ENCODE measurements at regions not wholly inside any gene's neighbourhood (a gene's known extent, or its start where the extent isn't known, plus 50 kb on each side); places are given as distances from the start of the nearest gene placed in this dataset.
"Not testable (repeated sequence)": the region's sequence is repeated elsewhere in the genome, so short reads cannot be mapped to it uniquely, and the experiment has no call there.

DNA sequence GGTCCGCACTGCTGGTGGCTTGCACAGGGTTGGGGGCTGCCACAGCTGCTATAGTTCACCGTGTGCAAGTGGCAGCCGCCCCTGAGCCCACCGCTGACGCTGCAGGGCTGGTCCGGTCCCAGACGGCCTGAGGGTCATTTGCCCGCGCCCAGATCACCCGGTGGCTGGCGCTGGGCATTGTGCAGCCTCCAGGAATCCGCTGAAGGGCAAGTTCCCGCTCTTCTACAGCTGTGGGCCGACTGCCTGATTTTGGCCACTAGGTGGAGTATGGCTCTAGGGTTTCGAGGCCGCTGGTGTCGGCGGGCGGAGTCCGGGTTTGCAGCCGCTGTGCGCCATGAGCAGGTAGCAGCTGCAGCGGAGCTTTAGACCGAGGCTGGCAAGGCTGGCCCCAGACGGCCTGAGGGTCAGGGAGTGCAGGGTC is 581.8 kb downstream of the TUBA3C start:
- DNase-seq; H3K27me3 ChIP-seq (ENCODE audit: control insufficient read depth, insufficient read depth, low read length); H3K36me3 ChIP-seq (replicated peaks; ENCODE audit: control insufficient read depth, insufficient read depth, low read length); H3K4me3 ChIP-seq (ENCODE audit: insufficient read depth, low read depth, low read length): not testable (repeated sequence)

DNA sequence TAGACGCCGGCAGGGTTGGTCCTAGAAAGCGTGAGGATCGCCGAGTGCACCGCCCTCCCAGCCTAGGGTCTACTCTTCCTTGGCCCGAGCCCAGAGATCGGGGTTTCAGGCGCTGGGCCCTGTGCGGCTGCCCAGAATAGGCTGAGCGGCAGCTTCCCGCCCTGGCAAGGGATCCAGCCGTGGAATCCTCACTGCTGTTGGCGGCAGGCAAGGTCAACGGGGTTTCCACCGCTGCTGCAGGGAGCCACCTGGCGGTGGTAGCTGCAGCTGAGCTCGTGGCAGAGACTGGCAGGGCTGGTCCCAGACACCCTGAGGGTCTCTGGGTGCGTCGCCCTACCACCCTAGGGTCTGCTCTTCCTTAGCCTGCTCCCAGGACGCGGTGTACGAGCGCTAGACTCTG is 583.1 kb downstream of the TUBA3C start:
- not testable (repeated sequence) for DNase-seq; H3K4me3 ChIP-seq (ENCODE audit: insufficient read depth, low read depth, low read length); H3K36me3 ChIP-seq (replicated peaks; ENCODE audit: control insufficient read depth, insufficient read depth, low read length); H3K27me3 ChIP-seq (ENCODE audit: control insufficient read depth, insufficient read depth, low read length)

DNA sequence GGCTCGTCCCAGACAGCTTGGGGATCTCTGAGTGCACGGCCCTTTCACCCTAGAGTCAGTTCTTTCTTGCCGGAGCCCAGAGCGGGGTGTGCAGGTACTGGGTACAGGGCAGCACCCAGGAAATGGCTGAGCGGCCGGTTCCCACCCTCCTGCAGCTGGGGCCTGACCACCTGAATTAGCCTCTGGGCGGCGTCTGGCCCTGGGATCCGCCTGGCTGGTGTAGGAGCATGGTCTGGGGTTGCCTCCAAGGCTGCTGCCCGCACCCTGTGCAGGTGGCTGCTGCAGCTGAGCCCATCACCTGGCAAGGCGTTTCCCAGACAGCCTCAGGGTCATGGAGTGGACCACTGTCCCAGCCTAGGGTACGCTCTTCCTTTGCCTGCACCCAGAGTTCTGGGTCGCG is 583.7 kb downstream of the TUBA3C start:
- H3K36me3 ChIP-seq (replicated peaks; ENCODE audit: control insufficient read depth, insufficient read depth, low read length); DNase-seq: not testable (repeated sequence)

DNA sequence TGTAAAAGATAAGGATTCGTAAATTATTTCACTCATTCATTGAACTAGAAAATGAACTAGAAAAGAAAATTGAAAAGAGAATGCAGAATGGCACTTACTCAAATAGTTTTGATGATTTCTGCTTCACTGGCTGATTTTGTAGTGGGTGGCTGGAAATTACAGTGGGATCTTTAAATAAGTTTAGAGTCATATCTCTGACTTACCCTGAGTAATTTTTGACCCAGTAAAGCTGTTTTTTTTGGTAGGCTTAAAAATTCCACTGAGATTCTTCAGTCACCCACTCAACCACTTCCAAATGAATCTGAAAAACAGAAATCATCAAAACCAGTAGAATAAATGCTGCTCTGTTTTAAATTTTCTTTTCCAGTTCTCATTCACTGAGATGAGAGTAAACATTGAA is 604.5 kb downstream of the TUBA3C start:
- H3K36me3 ChIP-seq (replicated peaks; ENCODE audit: control insufficient read depth, insufficient read depth, low read length); H3K4me3 ChIP-seq (ENCODE audit: insufficient read depth, low read depth, low read length); H3K27me3 ChIP-seq (ENCODE audit: control insufficient read depth, insufficient read depth, low read length); DNase-seq: not testable (repeated sequence)

More for the DNA sequence above, 583.7 kb downstream of the TUBA3C start:
- not testable (repeated sequence) for H3K27me3 ChIP-seq (ENCODE audit: control insufficient read depth, insufficient read depth, low read length); H3K4me3 ChIP-seq (ENCODE audit: insufficient read depth, low read depth, low read length)

DNA sequence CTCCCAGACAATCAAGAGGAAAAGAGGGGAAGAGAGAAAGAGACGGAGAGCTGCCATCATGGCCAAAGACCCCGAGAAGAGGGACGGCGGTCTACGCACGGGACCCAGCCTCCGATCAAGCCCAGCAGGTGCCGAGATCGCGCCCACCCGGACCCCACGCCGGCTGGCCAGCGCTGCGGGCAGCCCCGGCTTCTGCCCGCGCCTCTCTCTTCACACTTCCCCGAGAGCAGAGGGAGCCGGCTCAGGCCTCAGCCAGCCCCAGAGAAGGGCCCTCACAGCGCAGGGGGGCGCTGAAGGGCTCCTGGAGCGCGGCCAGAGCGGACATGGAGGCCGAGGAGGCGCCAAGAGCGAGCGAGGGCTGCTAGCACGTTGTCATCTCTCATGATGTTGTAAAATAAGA is 613.7 kb downstream of the TUBA3C start:
- H3K36me3 ChIP-seq (replicated peaks; ENCODE audit: control insufficient read depth, insufficient read depth, low read length); DNase-seq; H3K4me3 ChIP-seq (ENCODE audit: insufficient read depth, low read depth, low read length); H3K27me3 ChIP-seq (ENCODE audit: control insufficient read depth, insufficient read depth, low read length): not testable (repeated sequence)
